PFSK-1 (cell line): ENCODE measurements at regions not wholly inside any gene's neighbourhood (a gene's known extent, or its start where the extent isn't known, plus 50 kb on each side); places are given as distances from the start of the nearest gene placed in this dataset.

Experiments used
- POLR2AphosphoS5 ChIP-seq: IDR thresholded peaks from 2 replicates; pipeline ENCODE4 v1.6.1; 2012; ENCODE audit warnings: low read depth, mild to moderate bottlenecking, control low read depth, low read length, moderate library complexity
- TAF1 ChIP-seq: IDR thresholded peaks from 2 replicates; pipeline ENCODE4 v1.6.1; 2012; ENCODE audit warnings: low read length, control low read depth, borderline replicate concordance; ENCODE audit not compliant: insufficient read depth

DNA sequence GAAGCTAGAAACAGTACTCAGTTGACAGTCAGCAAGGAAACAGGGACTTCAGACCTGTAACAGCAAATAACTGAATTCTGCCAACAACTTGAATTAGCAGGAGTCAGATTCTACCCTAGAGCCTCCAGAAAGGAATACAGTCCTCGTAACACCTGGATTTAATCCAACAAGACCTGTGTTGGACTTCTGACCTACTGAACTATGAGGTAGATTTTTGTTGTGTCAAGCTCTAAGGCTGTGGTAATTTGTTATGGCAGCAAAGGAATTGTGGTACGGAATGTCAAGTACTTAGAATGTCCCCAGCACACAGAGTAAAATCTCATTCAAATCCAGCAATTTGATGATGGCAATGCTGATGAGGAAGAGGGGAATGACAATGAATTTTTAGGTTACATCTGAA is 234.1 kb downstream of the LRRN1 start:
- no peak for TF ChIP-seq TAF1
- no peak for TF ChIP-seq POLR2AphosphoS5
